ENCODE measurements at regions not wholly inside any gene's neighbourhood (a gene's known extent, or its start where the extent isn't known, plus 50 kb on each side); places are given as distances from the start of the nearest gene placed in this dataset.

GRCh38 chr12:94095618-94096017 is 52.8 kb upstream of the PLXNC1 start:
- Histone ChIP-seq H4K20me1 (ENCODE audit: control insufficient read depth, insufficient read depth, insufficient read length) (no peaks in the 10 kb centered on the region), H2BK120ac (ENCODE audit: low read depth, low read length, poor library complexity, severe bottlenecking) (no peak overlapping the region), H2AFZ (ENCODE audit: low read length) (no peak overlapping the region), H2BK20ac (ENCODE audit: low read depth, low read length, poor library complexity, severe bottlenecking) (no peak overlapping the region), H3K9ac (ENCODE audit: extremely low read depth, insufficient read length, low read length) (no peak overlapping the region), H3K18ac (ENCODE audit: insufficient read length, low read depth, low read length) (no peak overlapping the region), H3K4ac (ENCODE audit: low read depth, low read length) (no peak overlapping the region), H2BK5ac (ENCODE audit: insufficient read length, low read length) (no peak overlapping the region), H3K79me2 (ENCODE audit: insufficient read depth, low read length) (no peaks in the 10 kb centered on the region), H3K9me3 (ENCODE audit: control insufficient read depth, low read depth, low read length) (no peaks in the 10 kb centered on the region), H3K23me2 (ENCODE audit: insufficient read length, low read depth, low read length, poor library complexity, severe bottlenecking) (no peaks in the 10 kb centered on the region), H4K91ac (ENCODE audit: insufficient read length, low read depth, low read length) (no peak overlapping the region), H2BK12ac (ENCODE audit: insufficient read length, low read depth, low read length) (no peak overlapping the region), H2AK5ac (ENCODE audit: insufficient read length, low read length) (no peak overlapping the region), H3K27me3 (ENCODE audit: insufficient read depth, low read length) (no peaks in the 10 kb centered on the region), H4K5ac (ENCODE audit: insufficient read length, low read depth, low read length) (no peak overlapping the region), H3K4me1 (ENCODE audit: insufficient read depth, low read length) (0 out of 2 replicates have a peak, but pooled peaks cover 2% of the 10 kb centered on the region), H3K4me2 (ENCODE audit: insufficient read depth, insufficient read length, low read length) (no peak overlapping the region), H2BK15ac (ENCODE audit: low read depth, low read length) (no peak overlapping the region), H3T11ph (ENCODE audit: low read length) (no peak overlapping the region), H3K79me1 (ENCODE audit: insufficient read depth, low read depth, low read length, poor library complexity, severe bottlenecking) (no peaks in the 10 kb centered on the region), H3K23ac (ENCODE audit: insufficient read length, low read depth, low read length) (no peak overlapping the region), H3K14ac (ENCODE audit: insufficient read depth, low read length) (no peak overlapping the region), H3K56ac (ENCODE audit: insufficient read length, low read depth, low read length) (no peak overlapping the region), H3K27ac (ENCODE audit: insufficient read length, low read depth, low read length) (no peak overlapping the region), H4K8ac (replicated peaks; ENCODE audit: insufficient read length, low read depth, low read length) (no peak overlapping the region)
- Mint-ChIP-seq H3K9me3 (no peaks in the 10 kb centered on the region; a peak in 2 of 5 replicates), H3K27me3 (ENCODE audit: low read depth) (peaks cover 21% of the 10 kb centered on the region), H3K36me3 (ENCODE audit: insufficient read depth in 1 of 3, low read depth in 3 of 3) (no peaks in the 10 kb centered on the region), H3K4me3 (no peak overlapping the region), H3K4me1 (peaks cover 0 to 13% of the 10 kb centered on the region in 2 experiments; a peak in 3 of 4 replicates), H3K27ac (no peak overlapping the region)
- TF ChIP-seq, protein P1, sequence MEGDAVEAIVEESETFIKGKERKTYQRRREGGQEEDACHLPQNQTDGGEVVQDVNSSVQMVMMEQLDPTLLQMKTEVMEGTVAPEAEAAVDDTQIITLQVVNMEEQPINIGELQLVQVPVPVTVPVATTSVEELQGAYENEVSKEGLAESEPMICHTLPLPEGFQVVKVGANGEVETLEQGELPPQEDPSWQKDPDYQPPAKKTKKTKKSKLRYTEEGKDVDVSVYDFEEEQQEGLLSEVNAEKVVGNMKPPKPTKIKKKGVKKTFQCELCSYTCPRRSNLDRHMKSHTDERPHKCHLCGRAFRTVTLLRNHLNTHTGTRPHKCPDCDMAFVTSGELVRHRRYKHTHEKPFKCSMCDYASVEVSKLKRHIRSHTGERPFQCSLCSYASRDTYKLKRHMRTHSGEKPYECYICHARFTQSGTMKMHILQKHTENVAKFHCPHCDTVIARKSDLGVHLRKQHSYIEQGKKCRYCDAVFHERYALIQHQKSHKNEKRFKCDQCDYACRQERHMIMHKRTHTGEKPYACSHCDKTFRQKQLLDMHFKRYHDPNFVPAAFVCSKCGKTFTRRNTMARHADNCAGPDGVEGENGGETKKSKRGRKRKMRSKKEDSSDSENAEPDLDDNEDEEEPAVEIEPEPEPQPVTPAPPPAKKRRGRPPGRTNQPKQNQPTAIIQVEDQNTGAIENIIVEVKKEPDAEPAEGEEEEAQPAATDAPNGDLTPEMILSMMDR (conservative IDR thresholded peaks at IDR 0.05): no peak
- no peak for DNase-seq
- no CpG with 5 or more reads among the region's 2 CpGs for WGBS (ENCODE audit: extremely low coverage, insufficient read length, low lambda C conversion rate)

Measured in H9 (cell line).